ENCODE measurements at regions not wholly inside any gene's neighbourhood (a gene's known extent, or its start where the extent isn't known, plus 50 kb on each side); places are given as distances from the start of the nearest gene placed in this dataset.

DNA sequence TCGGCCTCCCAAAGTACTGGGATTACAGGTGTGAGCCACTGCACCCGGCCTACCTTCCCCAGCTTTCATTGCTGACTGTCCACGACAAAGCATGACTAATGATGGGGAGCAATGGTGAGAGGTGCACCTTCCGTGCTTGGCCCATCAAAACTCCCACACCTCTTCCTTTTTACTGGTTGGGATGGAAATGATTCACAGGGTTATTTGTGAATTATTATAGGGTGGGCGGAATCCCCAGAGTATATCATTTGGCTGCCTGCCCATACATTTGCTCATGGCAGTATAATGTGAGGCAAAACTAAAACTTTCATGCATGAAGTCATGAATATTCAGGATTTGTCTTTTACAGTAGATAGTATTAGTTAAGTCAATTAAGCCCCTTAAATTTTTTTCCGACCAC lies 334.2 kb upstream of the NETO1 start:
- Histone ChIP-seq H3K27me3 (ENCODE audit: insufficient read depth, low read length) (no peaks in the 10 kb centered on the region), H3K27ac (ENCODE audit: low read depth, low read length) (no peak overlapping the region), H2AFZ (ENCODE audit: low read length) (no peak overlapping the region), H3K9me3 (ENCODE audit: low read depth, low read length) (no peaks in the 10 kb centered on the region), H3K4me3 (ENCODE audit: insufficient read depth, low read length) (no peak overlapping the region), H3K4me1 (ENCODE audit: insufficient read depth, low read length) (no peaks in the 10 kb centered on the region), H3K36me3 (ENCODE audit: insufficient read depth, low read length) (no peaks in the 10 kb centered on the region), H3K4me2 (ENCODE audit: insufficient read depth, low read length) (no peak overlapping the region), H3K79me2 (ENCODE audit: insufficient read depth, low read length) (no peaks in the 10 kb centered on the region), H4K20me1 (ENCODE audit: insufficient read depth, low read length) (no peaks in the 10 kb centered on the region)
- DNase-seq (ENCODE audit: insufficient read length, low spot score, missing footprints), result no peak
- TF ChIP-seq, protein P1, sequence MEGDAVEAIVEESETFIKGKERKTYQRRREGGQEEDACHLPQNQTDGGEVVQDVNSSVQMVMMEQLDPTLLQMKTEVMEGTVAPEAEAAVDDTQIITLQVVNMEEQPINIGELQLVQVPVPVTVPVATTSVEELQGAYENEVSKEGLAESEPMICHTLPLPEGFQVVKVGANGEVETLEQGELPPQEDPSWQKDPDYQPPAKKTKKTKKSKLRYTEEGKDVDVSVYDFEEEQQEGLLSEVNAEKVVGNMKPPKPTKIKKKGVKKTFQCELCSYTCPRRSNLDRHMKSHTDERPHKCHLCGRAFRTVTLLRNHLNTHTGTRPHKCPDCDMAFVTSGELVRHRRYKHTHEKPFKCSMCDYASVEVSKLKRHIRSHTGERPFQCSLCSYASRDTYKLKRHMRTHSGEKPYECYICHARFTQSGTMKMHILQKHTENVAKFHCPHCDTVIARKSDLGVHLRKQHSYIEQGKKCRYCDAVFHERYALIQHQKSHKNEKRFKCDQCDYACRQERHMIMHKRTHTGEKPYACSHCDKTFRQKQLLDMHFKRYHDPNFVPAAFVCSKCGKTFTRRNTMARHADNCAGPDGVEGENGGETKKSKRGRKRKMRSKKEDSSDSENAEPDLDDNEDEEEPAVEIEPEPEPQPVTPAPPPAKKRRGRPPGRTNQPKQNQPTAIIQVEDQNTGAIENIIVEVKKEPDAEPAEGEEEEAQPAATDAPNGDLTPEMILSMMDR (IDR thresholded peaks at IDR 0.05; ENCODE audit: extremely low read depth, low read depth, low read length), result no peak

DNA sequence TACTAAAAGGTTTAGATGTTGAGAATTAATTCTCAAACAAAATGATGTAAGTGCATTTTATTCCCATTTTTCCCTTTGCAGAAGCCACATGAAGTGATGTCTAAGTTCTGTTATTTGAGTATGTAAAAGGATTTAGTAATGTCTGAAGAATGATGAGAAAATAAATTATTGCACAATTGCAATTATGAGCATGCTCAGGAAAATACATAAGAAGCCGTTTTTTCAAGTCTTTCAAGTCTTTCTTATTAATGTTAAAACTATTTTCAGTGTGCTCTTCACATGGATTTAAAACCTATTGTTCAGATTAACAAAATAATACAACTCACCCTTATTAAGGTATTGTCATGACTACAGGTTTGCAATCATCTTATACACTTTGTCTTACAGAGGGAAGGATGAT lies 331.4 kb upstream of the NETO1 start:
- DNase-seq (ENCODE audit: insufficient read length, low spot score, missing footprints), result peak; percentile 43
- TF ChIP-seq, protein P1 (IDR thresholded peaks at IDR 0.05; ENCODE audit: extremely low read depth, low read depth, low read length), result no peak
- Histone ChIP-seq H2AFZ (ENCODE audit: low read length) (no peak overlapping the region), H3K27me3 (ENCODE audit: insufficient read depth, low read length) (no peaks in the 10 kb centered on the region), H3K27ac (ENCODE audit: low read depth, low read length) (no peak overlapping the region), H3K79me2 (ENCODE audit: insufficient read depth, low read length) (no peaks in the 10 kb centered on the region), H3K4me3 (ENCODE audit: insufficient read depth, low read length) (no peak overlapping the region), H3K9me3 (ENCODE audit: low read depth, low read length) (peaks cover 3% of the 10 kb centered on the region), H3K4me1 (ENCODE audit: insufficient read depth, low read length) (no peaks in the 10 kb centered on the region), H3K36me3 (ENCODE audit: insufficient read depth, low read length) (no peaks in the 10 kb centered on the region), H3K4me2 (ENCODE audit: insufficient read depth, low read length) (no peak overlapping the region), H4K20me1 (ENCODE audit: insufficient read depth, low read length) (no peaks in the 10 kb centered on the region)

DNA sequence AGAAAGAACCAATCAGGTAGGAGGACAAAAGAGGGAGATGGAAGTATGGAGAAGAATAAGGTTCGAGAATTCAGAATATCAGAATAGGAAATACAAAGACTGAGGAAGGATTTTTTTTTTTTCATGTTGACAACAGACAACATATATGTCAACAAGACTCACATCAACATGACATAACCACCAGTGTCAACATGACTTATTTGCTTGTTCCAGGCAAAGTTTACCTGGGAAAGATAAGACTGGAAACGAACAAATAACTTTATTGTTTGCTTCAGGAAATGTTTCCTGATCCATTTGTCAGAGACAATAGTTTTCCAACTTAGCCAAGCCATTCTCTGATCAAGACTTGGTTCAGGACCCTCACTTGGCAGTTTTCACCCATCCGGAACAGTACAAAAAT lies 321.9 kb upstream of the NETO1 start:
- no peaks in the 10 kb centered on the region for H3K9me3 ChIP-seq (ENCODE audit: low read depth, low read length)
- TF ChIP-seq, protein P1 (IDR thresholded peaks at IDR 0.05; ENCODE audit: extremely low read depth, low read depth, low read length), result no peak
- DNase-seq (ENCODE audit: insufficient read length, low spot score, missing footprints), result no peak
- no peaks in the 10 kb centered on the region for H3K36me3 ChIP-seq (ENCODE audit: insufficient read depth, low read length)
- no peaks in the 10 kb centered on the region for H3K79me2 ChIP-seq (ENCODE audit: insufficient read depth, low read length)
- H2AFZ ChIP-seq (ENCODE audit: low read length), result no peak overlapping the region
- H3K27me3 ChIP-seq (ENCODE audit: insufficient read depth, low read length), result no peaks in the 10 kb centered on the region
- H3K4me2 ChIP-seq (ENCODE audit: insufficient read depth, low read length), result no peak overlapping the region
- H4K20me1 ChIP-seq (ENCODE audit: insufficient read depth, low read length), result no peaks in the 10 kb centered on the region
- H3K4me1 ChIP-seq (ENCODE audit: insufficient read depth, low read length), result no peaks in the 10 kb centered on the region
- no peak overlapping the region for H3K27ac ChIP-seq (ENCODE audit: low read depth, low read length)
- H3K4me3 ChIP-seq (ENCODE audit: insufficient read depth, low read length), result no peak overlapping the region

DNA sequence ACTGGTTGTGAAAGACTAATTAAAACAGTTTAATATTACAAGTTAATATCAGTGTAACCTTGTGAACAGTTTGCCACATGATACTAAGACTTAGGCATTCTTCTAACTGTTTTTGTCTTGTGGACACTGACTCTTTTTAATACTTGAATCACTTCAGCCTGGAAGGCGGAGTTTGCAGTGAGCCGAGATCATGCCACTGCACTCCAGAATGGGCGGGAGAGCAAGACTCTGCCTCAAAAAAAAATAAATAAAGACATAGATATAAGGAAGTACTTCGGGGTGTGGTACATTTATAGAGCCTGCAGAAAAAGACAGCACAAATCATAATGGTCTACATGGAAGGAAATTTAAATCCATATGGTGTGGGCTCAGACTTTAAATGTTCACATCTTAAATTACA lies 300.4 kb upstream of the NETO1 start:
- no peaks in the 10 kb centered on the region for H3K27me3 ChIP-seq (ENCODE audit: insufficient read depth, low read length)
- H3K79me2 ChIP-seq (ENCODE audit: insufficient read depth, low read length), result no peaks in the 10 kb centered on the region
- H2AFZ ChIP-seq (ENCODE audit: low read length), result no peak overlapping the region
- H3K9me3 ChIP-seq (ENCODE audit: low read depth, low read length), result no peaks in the 10 kb centered on the region
- H4K20me1 ChIP-seq (ENCODE audit: insufficient read depth, low read length), result no peaks in the 10 kb centered on the region
- H3K4me2 ChIP-seq (ENCODE audit: insufficient read depth, low read length), result no peak overlapping the region
- TF ChIP-seq, protein P1 (IDR thresholded peaks at IDR 0.05; ENCODE audit: extremely low read depth, low read depth, low read length), result no peak
- no peak for DNase-seq (ENCODE audit: insufficient read length, low spot score, missing footprints)
- H3K27ac ChIP-seq (ENCODE audit: low read depth, low read length), result no peak overlapping the region
- no peaks in the 10 kb centered on the region for H3K36me3 ChIP-seq (ENCODE audit: insufficient read depth, low read length)
- H3K4me1 ChIP-seq (ENCODE audit: insufficient read depth, low read length), result no peaks in the 10 kb centered on the region
- H3K4me3 ChIP-seq (ENCODE audit: insufficient read depth, low read length), result no peak overlapping the region

All from osteoblast (primary cell).